NCI-H2107 treated with DMSO at 0.1 percent for 48 hours (cell line): ENCODE measurements at regions not wholly inside any gene's neighbourhood (a gene's known extent, or its start where the extent isn't known, plus 50 kb on each side); places are given as distances from the start of the nearest gene placed in this dataset.
"Not testable (repeated sequence)": the region's sequence is repeated elsewhere in the genome, so short reads cannot be mapped to it uniquely, and the experiment has no call there.

Experiments
- DNase-seq: peaks from one replicate; lab custom pipeline; 2025; ENCODE audit not compliant: unreplicated experiment; lab: John Stamatoyannopoulos, UW

- DNase-seq = no peak
These were observed 384.3 kb upstream of the ACTRT1 start for GRCh38 chrX:128436397-128437103.

DNA sequence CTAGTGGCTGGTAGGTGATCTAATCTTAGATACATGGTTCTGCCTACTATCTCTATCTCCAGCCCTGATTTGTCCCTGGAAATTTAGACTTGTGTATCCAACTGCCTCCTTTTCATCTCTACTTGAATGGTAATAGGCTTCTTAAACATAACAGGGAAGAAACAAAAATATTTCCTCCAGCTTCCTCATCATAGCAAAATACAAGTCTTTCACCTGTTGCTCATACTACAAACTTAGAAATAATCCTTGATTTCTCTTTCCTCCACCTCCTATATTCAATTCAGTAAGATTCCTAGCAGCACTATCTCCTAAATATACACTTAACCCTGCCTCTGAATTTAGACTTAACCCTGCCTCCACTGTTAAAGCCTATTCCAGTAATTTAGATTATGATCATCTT is 373.3 kb upstream of the ACTRT1 start:
- no peak for DNase-seq

DNA sequence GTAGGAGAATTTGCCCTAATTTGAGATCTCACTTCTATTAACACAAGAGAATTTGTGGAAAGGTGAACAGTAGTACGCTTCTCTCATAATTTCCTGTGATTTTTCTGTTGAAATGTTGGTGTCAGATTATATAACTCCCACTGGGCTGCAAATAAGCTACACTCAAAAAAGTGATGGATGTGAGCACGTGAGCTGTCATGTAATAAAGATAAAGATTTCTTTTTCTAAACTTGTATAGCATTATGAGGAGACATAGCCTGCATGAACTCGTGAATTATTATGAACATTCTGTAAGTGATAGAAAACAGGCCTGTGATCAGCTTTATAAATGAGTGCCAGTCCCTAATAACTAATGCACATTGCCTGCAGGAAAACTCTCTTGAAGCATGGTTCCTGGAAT is 356.6 kb upstream of the ACTRT1 start:
- no peak for DNase-seq

DNA sequence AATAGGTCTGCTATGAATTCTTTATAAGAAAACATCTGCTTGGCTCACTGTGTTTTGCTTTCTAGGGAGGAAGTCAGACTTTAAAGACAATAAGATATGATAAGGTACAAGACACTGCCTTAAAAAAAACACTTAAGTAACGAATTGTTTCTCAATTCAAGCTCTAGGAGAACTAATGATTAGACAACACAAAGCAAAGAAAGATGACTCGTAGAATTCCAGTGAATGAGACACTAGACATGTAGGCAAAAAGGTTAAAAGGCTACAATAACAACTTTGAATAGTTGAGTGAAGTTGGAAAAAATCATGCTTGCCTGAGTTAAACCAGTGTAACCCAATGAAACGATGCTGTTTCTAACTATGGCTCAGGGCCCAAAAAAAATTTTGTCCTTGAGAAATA is 344.4 kb upstream of the ACTRT1 start:
- DNase-seq = no peak

GRCh38 chrX:128383846-128384245 is 331.6 kb upstream of the ACTRT1 start:
- DNase-seq = not testable (repeated sequence)

DNA sequence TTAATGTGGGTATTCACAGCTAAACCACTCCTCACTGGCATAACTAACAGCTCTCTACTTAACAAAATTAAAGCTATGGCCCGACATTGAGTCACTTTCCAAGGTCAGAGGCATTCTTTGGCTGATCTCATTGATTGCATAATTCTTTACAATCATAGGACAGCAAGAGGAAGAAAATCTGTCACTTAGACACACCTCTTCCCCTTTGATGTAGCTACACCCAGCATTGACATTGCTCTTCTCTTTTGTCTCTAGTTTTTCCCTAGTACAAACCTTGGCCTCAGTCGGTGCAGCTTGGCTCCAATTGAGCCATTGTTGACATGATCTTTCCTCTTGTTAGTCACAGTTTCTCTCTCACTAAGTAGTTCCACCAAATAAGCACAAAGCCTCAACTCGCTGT is 313.3 kb upstream of the ACTRT1 start:
- DNase-seq = no peak

DNA sequence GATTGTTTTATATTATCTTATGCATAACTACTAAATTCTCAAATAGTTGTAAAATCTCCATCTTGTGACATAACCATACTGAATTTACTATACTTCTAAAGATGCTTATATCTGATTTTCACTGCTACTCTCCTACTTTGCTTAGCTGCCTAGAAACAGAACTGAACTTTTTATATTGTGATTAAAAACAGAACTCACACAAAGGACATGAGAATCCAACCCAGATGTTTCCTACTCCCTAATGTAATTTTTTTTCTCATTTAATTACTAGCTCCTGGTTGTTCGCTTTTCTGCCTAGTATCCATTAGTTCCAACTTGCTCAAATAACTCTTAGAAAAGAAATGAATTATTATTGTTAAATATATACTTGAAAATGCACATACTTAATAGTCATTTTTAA is 283.5 kb upstream of the ACTRT1 start:
- no peak for DNase-seq

DNA sequence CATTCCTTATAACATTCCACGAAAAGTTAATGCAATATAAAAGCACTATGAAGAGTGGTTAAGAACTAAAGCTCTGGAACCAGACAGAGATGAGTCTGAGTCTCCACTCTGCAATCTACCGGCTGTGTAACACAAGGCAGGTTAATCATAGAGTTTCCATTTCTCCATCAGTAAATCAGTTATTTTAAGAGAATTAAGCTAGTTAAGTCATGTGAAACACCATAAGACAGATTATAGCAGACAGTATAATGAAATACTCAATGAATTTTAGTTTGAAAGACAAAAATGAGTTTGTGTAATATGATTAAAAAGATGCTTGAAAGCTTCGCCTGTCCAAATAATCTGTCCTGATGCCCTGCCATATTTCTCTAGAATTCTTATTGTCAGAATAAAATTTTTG is 282.6 kb upstream of the ACTRT1 start:
- DNase-seq = no peak

- no peak for DNase-seq
These were observed 258.7 kb upstream of the ACTRT1 start for GRCh38 chrX:128310912-128311311.

GRCh38 chrX:128309311-128309710 is 257.1 kb upstream of the ACTRT1 start:
- DNase-seq = no peak

DNA sequence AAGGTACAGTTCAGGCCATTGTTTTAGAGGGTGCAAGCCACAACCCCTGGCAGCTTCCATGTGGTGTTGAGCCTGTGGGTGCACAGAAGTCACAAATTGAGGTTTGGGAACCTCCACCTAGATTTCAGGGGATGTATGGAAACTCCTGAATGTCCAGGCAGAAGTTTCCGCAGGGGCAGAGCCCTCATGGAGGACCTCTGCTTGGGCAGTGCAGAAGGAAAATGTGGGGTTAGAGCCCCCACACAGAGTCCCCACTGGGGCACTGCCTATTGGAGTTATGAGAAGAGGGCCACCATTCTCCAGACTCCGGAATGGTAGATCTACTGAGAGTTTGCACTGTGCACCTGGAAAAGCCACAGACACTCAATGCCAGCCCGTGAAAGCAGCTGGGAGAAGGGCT is 242.0 kb upstream of the ACTRT1 start:
- no peak for DNase-seq

DNA sequence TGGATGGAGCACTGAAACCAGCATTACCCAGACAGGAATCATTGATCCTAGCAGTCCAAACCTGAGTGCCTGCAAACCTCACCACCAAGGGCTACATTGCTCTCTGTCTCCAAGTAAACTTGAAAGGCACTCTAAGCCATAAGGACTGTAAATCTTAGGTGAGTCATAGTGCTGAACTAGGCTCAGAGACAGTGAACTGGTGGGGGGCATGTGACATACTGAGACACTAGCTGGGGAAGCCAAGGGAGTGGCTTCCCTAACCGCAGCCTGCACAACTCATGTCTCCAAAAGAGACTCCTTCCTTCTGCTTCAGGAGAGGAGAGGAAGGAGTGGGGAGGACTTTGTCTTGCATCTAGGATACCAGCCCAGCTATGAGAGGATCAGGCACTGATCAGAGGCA is 235.5 kb upstream of the ACTRT1 start:
- no peak for DNase-seq

DNA sequence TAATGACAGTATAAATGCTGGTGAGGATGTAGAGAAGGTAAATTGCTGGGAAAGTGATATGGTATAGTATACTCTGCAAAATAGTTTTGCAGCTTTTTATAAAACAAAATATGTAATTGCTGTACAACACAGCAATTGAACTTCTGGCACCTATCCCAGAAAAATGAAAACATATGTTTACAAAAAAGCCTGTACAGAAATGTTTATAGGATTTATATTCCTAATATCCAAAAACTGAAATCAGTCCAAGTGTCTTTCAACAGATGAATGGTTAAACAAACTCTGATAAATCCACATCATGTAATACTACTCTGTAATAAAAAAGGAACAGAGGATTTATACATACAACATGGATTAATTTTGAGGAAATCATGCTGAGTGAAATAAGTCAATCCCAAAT is 198.4 kb upstream of the ACTRT1 start:
- DNase-seq = no peak

- no peak for DNase-seq
These were observed 164.2 kb upstream of the ACTRT1 start for GRCh38 chrX:128216364-128216763.

- DNase-seq = no peak
These were observed 113.7 kb upstream of the ACTRT1 start for GRCh38 chrX:128165884-128166408.

- DNase-seq = no peak
These were observed 104.0 kb upstream of the ACTRT1 start for GRCh38 chrX:128156204-128156603.

GRCh38 chrX:128142745-128143144 is 90.5 kb upstream of the ACTRT1 start:
- no peak for DNase-seq

GRCh38 chrX:128106630-128107029 is 54.4 kb upstream of the ACTRT1 start:
- DNase-seq = no peak

GRCh38 chrX:128105659-128106058 is 53.5 kb upstream of the ACTRT1 start:
- no peak for DNase-seq
